ENCODE measurements at regions not wholly inside any gene's neighbourhood (a gene's known extent, or its start where the extent isn't known, plus 50 kb on each side); places are given as distances from the start of the nearest gene placed in this dataset.

- TF ChIP-seq POLR2A (IDR thresholded peaks at IDR 0.05): no peak
- no peak for TF ChIP-seq CTCF (IDR thresholded peaks at IDR 0.05)
Measured at GRCh38 chr9:86798966-86799365, 148.3 kb downstream of the GAS1 start.
